CD14-positive monocyte (primary cell): ENCODE measurements at regions not wholly inside any gene's neighbourhood (a gene's known extent, or its start where the extent isn't known, plus 50 kb on each side); places are given as distances from the start of the nearest gene placed in this dataset.

Source experiments
- DNase-seq, 3 donors: peaks; one replicate each; pipeline ENCODE4 v3.0.0-alpha.2; 2011 to 2022
- H2AFZ ChIP-seq: 2 replicates; pipeline ENCODE4 v1.6.0; 2012; ENCODE audit warnings: mild to moderate bottlenecking, low read depth, low read length, inconsistent platforms; ENCODE audit not compliant: insufficient read depth, poor library complexity, severe bottlenecking
- H3K27ac ChIP-seq, 2 donors: 1 replicate in 1 of 2; 2 replicates in 1 of 2; pipeline ENCODE4 v1.5.1; 2012 to 2013; ENCODE audit warnings: low read length in 2 of 2, control low read depth in 1 of 2, inconsistent platforms in 1 of 2, low read depth in 1 of 2, mild to moderate bottlenecking in 1 of 2
- H3K27me3 ChIP-seq, 2 donors: one replicate each; pipeline versions ENCODE4 v1.6.0 to v1.6.1; 2011 to 2013; ENCODE audit warnings: low read length in 2 of 2; ENCODE audit not compliant: control insufficient read depth in 2 of 2, insufficient read depth in 2 of 2
- H3K36me3 ChIP-seq, 2 donors: replicated peaks in 1 of 2; 1 replicate in 1 of 2; 2 replicates in 1 of 2; pipeline versions ENCODE4 v1.5.1 to v1.6.1; 2012 to 2013; ENCODE audit warnings: low read length in 2 of 2, control low read depth in 1 of 2, inconsistent platforms in 1 of 2, mild to moderate bottlenecking in 1 of 2; ENCODE audit not compliant: insufficient read depth in 2 of 2, control insufficient read depth in 1 of 2
- H3K4me1 ChIP-seq, 2 donors: 1 replicate in 1 of 2; 2 replicates in 1 of 2; pipeline versions ENCODE4 v1.5.1 to v1.6.1; 2012 to 2013; ENCODE audit warnings: low read length in 2 of 2, control low read depth in 1 of 2, inconsistent platforms in 1 of 2, mild to moderate bottlenecking in 1 of 2, moderate library complexity in 1 of 2; ENCODE audit not compliant: insufficient read depth in 2 of 2, control insufficient read depth in 1 of 2
- H3K4me2 ChIP-seq: replicated peaks from 2 replicates; pipeline ENCODE3; 2012; ENCODE audit warnings: low read length, moderate library complexity, mild to moderate bottlenecking; ENCODE audit not compliant: poor library complexity, severe bottlenecking; ENCODE audit errors: extremely low read depth
- H3K4me3 ChIP-seq, 3 experiments: fragments of 200-600 bp in 1 of 3; sonication (generic) in 1 of 3; replicated peaks in 1 of 3; 1 replicate in 2 of 3; 2 replicates in 1 of 3; pipeline ENCODE4 v1.5.1; 2011 to 2013; ENCODE audit warnings: low read length in 3 of 3, mild to moderate bottlenecking in 3 of 3, control low read depth in 2 of 3, low read depth in 2 of 3, inconsistent platforms in 1 of 3, moderate library complexity in 1 of 3
- H3K79me2 ChIP-seq: 2 replicates; pipeline ENCODE4 v1.6.0; 2012; ENCODE audit warnings: mild to moderate bottlenecking, control low read depth, inconsistent platforms, low read length, moderate library complexity; ENCODE audit not compliant: insufficient read depth
- H3K9ac ChIP-seq: 2 replicates; pipeline ENCODE4 v1.6.0; 2017; ENCODE audit warnings: low read length, mild to moderate bottlenecking; ENCODE audit not compliant: insufficient read depth, poor library complexity, severe bottlenecking
- H3K9me3 ChIP-seq, 2 donors: replicated peaks in 1 of 2; 1 replicate in 1 of 2; 2 replicates in 1 of 2; pipeline versions ENCODE4 v1.5.1 to v1.6.1; 2012 to 2013; ENCODE audit warnings: low read length in 2 of 2, control low read depth in 1 of 2; ENCODE audit not compliant: control insufficient read depth in 1 of 2, insufficient read depth in 1 of 2
- H4K20me1 ChIP-seq: 2 replicates; pipeline ENCODE4 v1.6.0; 2012; ENCODE audit warnings: mild to moderate bottlenecking, low read length, control low read depth, moderate library complexity; ENCODE audit not compliant: insufficient read depth
- H3K27ac Mint-ChIP-seq, 7 donors: one replicate each; pipeline ENCODE4 v1.8.0; 2020; ENCODE audit warnings: mild to moderate bottlenecking in 7 of 7, mixed read lengths in 7 of 7, moderate library complexity in 6 of 7, inconsistent platforms in 2 of 7
- H3K27me3 Mint-ChIP-seq, 3 donors: one replicate each; pipeline ENCODE4 v1.8.0; 2021 to 2022; ENCODE audit warnings: low read depth in 3 of 3, mild to moderate bottlenecking in 3 of 3, mixed read lengths in 3 of 3, moderate library complexity in 3 of 3, inconsistent platforms in 1 of 3
- H3K36me3 Mint-ChIP-seq, 2 donors: one replicate each; pipeline ENCODE4 v1.8.0; 2020; ENCODE audit warnings: mixed read lengths in 2 of 2, inconsistent platforms in 1 of 2, mild to moderate bottlenecking in 1 of 2
- H3K4me1 Mint-ChIP-seq: one replicate; pipeline ENCODE4 v1.8.0; 2020; ENCODE audit warnings: mild to moderate bottlenecking, mixed read lengths
- H3K4me3 Mint-ChIP-seq, 2 donors: one replicate each; pipeline ENCODE4 v1.8.0; 2020; ENCODE audit warnings: mild to moderate bottlenecking in 2 of 2, mixed read lengths in 2 of 2, moderate library complexity in 1 of 2
- H3K9me3 Mint-ChIP-seq, 7 donors: one replicate each; pipeline ENCODE4 v1.8.0; 2020 to 2022; ENCODE audit warnings: mixed read lengths in 7 of 7, mild to moderate bottlenecking in 6 of 7, moderate library complexity in 6 of 7, inconsistent platforms in 2 of 7
- WGBS: methylation state at CpG from one replicate; pipeline ENCODE4 v1.1.5; 2013; ENCODE audit warnings: missing lambda C conversion rate; ENCODE audit not compliant: insufficient coverage; 5-methylcytosine and 5-hydroxymethylcytosine counted together
- intact Hi-C, 2 donors: fragments of 100-400 bp; cut with micrococcal nuclease; formaldehyde crosslinking; loops; one replicate each; pipeline versions ENCODE4 v1.15.0 to v1.15.1; 2023
- TF ChIP-seq, protein P1 (sequence below): fragments of 200-600 bp; IDR thresholded peaks from one replicate; pipeline ENCODE4 v1.8.0; 2022; ENCODE audit warnings: antibody characterized with exemption, mild to moderate bottlenecking

DNA sequence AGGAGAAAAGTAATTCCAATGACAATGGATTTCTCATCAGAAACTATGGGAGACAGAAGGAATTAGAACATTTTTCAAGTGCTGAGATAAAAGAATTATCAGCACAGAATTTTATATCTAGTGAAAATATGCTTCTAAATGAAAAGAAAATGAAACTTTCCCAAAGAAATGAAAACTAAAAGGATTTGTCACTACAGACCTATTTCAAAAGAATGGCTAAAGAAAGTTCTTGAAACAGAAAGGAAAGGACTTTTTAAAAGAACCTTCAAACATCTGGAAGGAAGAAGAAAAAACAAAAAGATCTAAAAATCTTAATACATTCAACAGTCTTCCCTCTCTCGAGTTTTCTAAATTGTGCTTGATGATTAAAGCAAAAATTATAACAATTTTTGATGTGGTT, 255.4 kb downstream of the FAM76B start:
- Histone ChIP-seq H3K4me2 (no peak overlapping the region), H3K4me3 (no peak overlapping the region), H3K36me3 (no peaks in the 10 kb centered on the region), H3K27ac (no peak overlapping the region), H3K4me1 (no peaks in the 10 kb centered on the region), H3K79me2 (no peaks in the 10 kb centered on the region), H3K9ac (no peak overlapping the region), H3K27me3 (no peaks in the 10 kb centered on the region), H3K9me3 (peaks cover 0 to 7% of the 10 kb centered on the region in 2 donors), H4K20me1 (no peaks in the 10 kb centered on the region), H2AFZ (no peak overlapping the region)
- peaks cover 9% of the 10 kb centered on the region for H3K4me1 Mint-ChIP-seq
- H3K27me3 Mint-ChIP-seq: peaks cover 0 to 5% (median 2%) of the 10 kb centered on the region in 3 donors
- no peak overlapping the region for H3K4me3 Mint-ChIP-seq
- no CpG with 5 or more reads among the region's 1 CpG for WGBS
- no peak for DNase-seq
- TF ChIP-seq, protein P1, sequence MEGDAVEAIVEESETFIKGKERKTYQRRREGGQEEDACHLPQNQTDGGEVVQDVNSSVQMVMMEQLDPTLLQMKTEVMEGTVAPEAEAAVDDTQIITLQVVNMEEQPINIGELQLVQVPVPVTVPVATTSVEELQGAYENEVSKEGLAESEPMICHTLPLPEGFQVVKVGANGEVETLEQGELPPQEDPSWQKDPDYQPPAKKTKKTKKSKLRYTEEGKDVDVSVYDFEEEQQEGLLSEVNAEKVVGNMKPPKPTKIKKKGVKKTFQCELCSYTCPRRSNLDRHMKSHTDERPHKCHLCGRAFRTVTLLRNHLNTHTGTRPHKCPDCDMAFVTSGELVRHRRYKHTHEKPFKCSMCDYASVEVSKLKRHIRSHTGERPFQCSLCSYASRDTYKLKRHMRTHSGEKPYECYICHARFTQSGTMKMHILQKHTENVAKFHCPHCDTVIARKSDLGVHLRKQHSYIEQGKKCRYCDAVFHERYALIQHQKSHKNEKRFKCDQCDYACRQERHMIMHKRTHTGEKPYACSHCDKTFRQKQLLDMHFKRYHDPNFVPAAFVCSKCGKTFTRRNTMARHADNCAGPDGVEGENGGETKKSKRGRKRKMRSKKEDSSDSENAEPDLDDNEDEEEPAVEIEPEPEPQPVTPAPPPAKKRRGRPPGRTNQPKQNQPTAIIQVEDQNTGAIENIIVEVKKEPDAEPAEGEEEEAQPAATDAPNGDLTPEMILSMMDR: no peak
- H3K27ac Mint-ChIP-seq: no peak overlapping the region
- H3K36me3 Mint-ChIP-seq: no peaks in the 10 kb centered on the region
- intact Hi-C loops: no loop called here
- peaks cover 2 to 14% (median 7%) of the 10 kb centered on the region in 7 donors for H3K9me3 Mint-ChIP-seq

DNA sequence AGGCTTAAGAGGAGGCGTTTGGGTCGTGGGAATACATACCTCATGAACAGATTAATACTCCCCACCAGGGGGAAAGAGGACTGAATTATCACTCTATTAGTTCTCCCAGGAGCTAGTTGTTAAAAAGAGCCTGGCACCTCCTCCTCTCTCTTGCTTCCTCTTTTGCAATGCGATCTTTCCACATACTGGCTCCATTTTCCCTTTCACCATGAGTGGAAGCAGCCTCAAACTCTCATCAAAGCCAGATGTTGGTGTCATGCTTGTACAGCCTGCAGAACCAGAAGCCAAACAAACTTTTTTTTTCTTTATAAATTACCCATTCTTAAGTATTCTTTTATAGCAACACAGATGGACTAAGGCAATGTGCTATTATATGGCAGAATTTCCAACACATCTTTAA, 258.5 kb downstream of the FAM76B start:
- H3K36me3 Mint-ChIP-seq: no peaks in the 10 kb centered on the region
- no peaks in the 10 kb centered on the region for H3K36me3 ChIP-seq
- no peak overlapping the region for H3K4me3 Mint-ChIP-seq
- intact Hi-C loops: no loop called here
- H3K9me3 ChIP-seq: peaks cover 0 to 7% of the 10 kb centered on the region in 2 donors
- no peaks in the 10 kb centered on the region for H3K79me2 ChIP-seq
- H3K27ac Mint-ChIP-seq: no peak overlapping the region
- H3K27ac ChIP-seq: no peak overlapping the region
- H4K20me1 ChIP-seq: no peaks in the 10 kb centered on the region
- WGBS: 33% methylated on average over 1 of the region's 3 CpGs
- peak in 1 of 3 donors; percentile 3 for DNase-seq
- peaks cover 0 to 5% (median 2%) of the 10 kb centered on the region in 3 donors for H3K27me3 Mint-ChIP-seq
- no peak overlapping the region for H2AFZ ChIP-seq
- no peaks in the 10 kb centered on the region for H3K4me1 ChIP-seq
- TF ChIP-seq, protein P1: no peak
- no peak overlapping the region for H3K9ac ChIP-seq
- peaks cover 2 to 14% (median 7%) of the 10 kb centered on the region in 7 donors for H3K9me3 Mint-ChIP-seq
- H3K27me3 ChIP-seq: no peaks in the 10 kb centered on the region
- no peak overlapping the region for H3K4me2 ChIP-seq
- no peak overlapping the region for H3K4me3 ChIP-seq
- H3K4me1 Mint-ChIP-seq: peaks cover 9% of the 10 kb centered on the region
